Loucy (cell line): ENCODE measurements at regions not wholly inside any gene's neighbourhood (a gene's known extent, or its start where the extent isn't known, plus 50 kb on each side); places are given as distances from the start of the nearest gene placed in this dataset.

ENCODE experiments used
- H2AFZ ChIP-seq: fragments of 200-600 bp; sonication (generic); 2 replicates; pipeline ENCODE4 v1.6.0; 2016; ENCODE audit warnings: antibody characterized with exemption, mild to moderate bottlenecking, low read length, moderate library complexity
- H3F3A ChIP-seq: fragments of 200-600 bp; 2 replicates; pipeline ENCODE4 v1.6.0; 2016; ENCODE audit warnings: antibody characterized with exemption, low read depth, mild to moderate bottlenecking
- H3K27me3 ChIP-seq: fragments of 200-600 bp; sonication (generic); 2 replicates; pipeline ENCODE4 v1.6.1; 2014; ENCODE audit warnings: low read length, mild to moderate bottlenecking; ENCODE audit not compliant: insufficient read depth, poor library complexity, severe bottlenecking
- H3K36me3 ChIP-seq: fragments of 200-600 bp; sonication (generic); 2 replicates; pipeline ENCODE4 v1.6.1; 2016; ENCODE audit warnings: low read length; ENCODE audit not compliant: insufficient read depth
- H3K4me1 ChIP-seq: fragments of 200-600 bp; sonication (generic); 2 replicates; pipeline ENCODE4 v1.5.1; 2014; ENCODE audit warnings: low read length, mild to moderate bottlenecking; ENCODE audit not compliant: insufficient read depth, poor library complexity, severe bottlenecking
- H3K4me2 ChIP-seq: fragments of 200-600 bp; sonication (generic); 2 replicates; pipeline ENCODE4 v1.6.0; 2014; ENCODE audit warnings: antibody characterized with exemption, low read length, low read depth, mild to moderate bottlenecking; ENCODE audit not compliant: poor library complexity, severe bottlenecking
- H3K4me3 ChIP-seq: fragments of 200-600 bp; sonication (generic); 2 replicates; pipeline ENCODE4 v1.5.1; 2014; ENCODE audit warnings: low read length, mild to moderate bottlenecking, mixed read lengths; ENCODE audit not compliant: poor library complexity, severe bottlenecking
- H3K79me2 ChIP-seq: fragments of 200-600 bp; sonication (generic); 2 replicates; pipeline ENCODE4 v1.6.1; 2014; ENCODE audit warnings: low read length; ENCODE audit not compliant: insufficient read depth
- H3K9ac ChIP-seq: fragments of 200-600 bp; sonication (generic); 2 replicates; pipeline ENCODE4 v1.6.0; 2014; ENCODE audit warnings: mild to moderate bottlenecking, low read depth, low read length, moderate library complexity; ENCODE audit not compliant: poor library complexity, severe bottlenecking
- H3K9me2 ChIP-seq: fragments of 200-600 bp; sonication (generic); replicated peaks from 2 replicates; pipeline ENCODE4 v1.6.1; 2016; ENCODE audit warnings: low read depth, low read length, mixed read lengths
- H3K9me3 ChIP-seq: fragments of 200-600 bp; sonication (generic); 2 replicates; pipeline ENCODE4 v1.6.1; 2014; ENCODE audit warnings: mild to moderate bottlenecking, antibody characterized with exemption, low read length, low read depth; ENCODE audit not compliant: insufficient read depth
- H4K20me1 ChIP-seq: fragments of 200-600 bp; sonication (generic); 2 replicates; pipeline ENCODE4 v1.6.0; 2014; ENCODE audit warnings: antibody characterized with exemption, low read length, mild to moderate bottlenecking; ENCODE audit not compliant: insufficient read depth, poor library complexity, severe bottlenecking
- CTCF ChIP-seq: fragments of 200-600 bp; sonication (generic); conservative IDR thresholded peaks from 2 replicates; pipeline ENCODE4 v1.5.1; 2014; ENCODE audit warnings: mild to moderate bottlenecking, antibody characterized with exemption, low read length
- EZH2phosphoT487 ChIP-seq: fragments of 200-600 bp; IDR thresholded peaks from 2 replicates; pipeline ENCODE4 v1.6.1; 2018; ENCODE audit warnings: antibody characterized with exemption, mild to moderate bottlenecking, moderate library complexity, borderline replicate concordance

- Histone ChIP-seq H3F3A (no peaks in the 10 kb centered on the region), H3K79me2 (no peaks in the 10 kb centered on the region)
Observed at GRCh38 chr4:133920236-133920635, 281.4 kb downstream of the PABPC4L start.

GRCh38 chr4:133910165-133910564, 291.4 kb downstream of the PABPC4L start:
- 0 out of 2 replicates have a peak, but pooled peaks cover 3% of the 10 kb centered on the region for H3K9me3 ChIP-seq
- no peaks in the 10 kb centered on the region for H3K79me2 ChIP-seq
- no peak overlapping the region for H2AFZ ChIP-seq
- no peaks in the 10 kb centered on the region for H3F3A ChIP-seq
- H3K4me3 ChIP-seq: no peak overlapping the region
- H3K4me1 ChIP-seq: no peaks in the 10 kb centered on the region
- TF ChIP-seq CTCF (no peak), EZH2phosphoT487 (no peak)
- H3K4me2 ChIP-seq: no peak overlapping the region
- H3K36me3 ChIP-seq: no peaks in the 10 kb centered on the region
- no peak overlapping the region for H3K9ac ChIP-seq
- no peaks in the 10 kb centered on the region for H3K27me3 ChIP-seq
- no peaks in the 10 kb centered on the region for H3K9me2 ChIP-seq
- H4K20me1 ChIP-seq: no peaks in the 10 kb centered on the region

More at GRCh38 chr4:133920236-133920635, 281.4 kb downstream of the PABPC4L start:
- TF ChIP-seq EZH2phosphoT487 (no peak), CTCF (no peak)
- Histone ChIP-seq H3K27me3 (no peaks in the 10 kb centered on the region), H3K4me3 (no peak overlapping the region), H3K9me2 (no peaks in the 10 kb centered on the region), H4K20me1 (no peaks in the 10 kb centered on the region), H3K4me1 (no peaks in the 10 kb centered on the region), H3K36me3 (no peaks in the 10 kb centered on the region), H3K9ac (no peak overlapping the region), H2AFZ (no peak overlapping the region), H3K4me2 (no peak overlapping the region), H3K9me3 (no peaks in the 10 kb centered on the region)

GRCh38 chr4:133903029-133903428, 298.6 kb downstream of the PABPC4L start:
- no peaks in the 10 kb centered on the region for H3K27me3 ChIP-seq
- H2AFZ ChIP-seq: no peak overlapping the region
- H3F3A ChIP-seq: no peaks in the 10 kb centered on the region
- H3K4me1 ChIP-seq: no peaks in the 10 kb centered on the region
- no peak overlapping the region for H3K4me3 ChIP-seq
- no peak overlapping the region for H3K9ac ChIP-seq
- TF ChIP-seq CTCF (no peak), EZH2phosphoT487 (no peak)
- no peaks in the 10 kb centered on the region for H3K9me2 ChIP-seq
- no peaks in the 10 kb centered on the region for H4K20me1 ChIP-seq
- H3K9me3 ChIP-seq: no peaks in the 10 kb centered on the region
- no peaks in the 10 kb centered on the region for H3K79me2 ChIP-seq
- no peaks in the 10 kb centered on the region for H3K36me3 ChIP-seq
- no peak overlapping the region for H3K4me2 ChIP-seq
